KOPT-K1 (cell line): ENCODE measurements at regions not wholly inside any gene's neighbourhood (a gene's known extent, or its start where the extent isn't known, plus 50 kb on each side); places are given as distances from the start of the nearest gene placed in this dataset.

ENCODE experiments used
- H3K27ac ChIP-seq: fragments of 200-600 bp; sonication (generic); 2 replicates; pipeline ENCODE4 v1.5.1; 2016; ENCODE audit warnings: antibody characterized with exemption, mild to moderate bottlenecking, low read depth, low read length; ENCODE audit not compliant: poor library complexity, severe bottlenecking
- H3K36me3 ChIP-seq: fragments of 200-600 bp; sonication (generic); 2 replicates; pipeline ENCODE4 v1.5.1; 2017; ENCODE audit warnings: antibody characterized with exemption, mild to moderate bottlenecking, low read length, moderate library complexity; ENCODE audit not compliant: insufficient read depth
- H3K9me3 ChIP-seq: fragments of 200-600 bp; sonication (generic); 2 replicates; pipeline ENCODE4 v1.5.1; 2017; ENCODE audit warnings: antibody characterized with exemption, low read length, mild to moderate bottlenecking; ENCODE audit not compliant: insufficient read depth, poor library complexity, severe bottlenecking

DNA sequence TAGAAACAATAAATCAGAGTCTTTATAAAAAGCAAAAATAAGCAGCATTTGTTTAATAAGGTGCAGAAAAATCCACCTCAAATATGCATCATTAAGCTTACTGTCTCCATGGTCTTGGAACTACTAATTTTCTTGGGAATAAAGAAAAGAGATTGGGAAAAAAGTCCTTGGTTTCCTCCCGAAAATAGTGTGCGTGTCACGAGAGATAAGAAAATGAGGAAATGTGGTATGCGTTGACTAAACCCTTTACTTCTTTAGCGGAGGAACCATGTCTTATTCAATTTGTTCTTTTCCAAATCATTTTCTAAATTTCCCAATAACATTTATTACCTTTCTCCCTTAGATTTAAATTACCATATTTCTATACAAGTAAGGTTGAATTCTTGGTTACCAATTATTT lies 54.1 kb upstream of the HBS1L start:
- Histone ChIP-seq H3K27ac (no peak overlapping the region), H3K36me3 (no peaks in the 10 kb centered on the region), H3K9me3 (no peaks in the 10 kb centered on the region)

DNA sequence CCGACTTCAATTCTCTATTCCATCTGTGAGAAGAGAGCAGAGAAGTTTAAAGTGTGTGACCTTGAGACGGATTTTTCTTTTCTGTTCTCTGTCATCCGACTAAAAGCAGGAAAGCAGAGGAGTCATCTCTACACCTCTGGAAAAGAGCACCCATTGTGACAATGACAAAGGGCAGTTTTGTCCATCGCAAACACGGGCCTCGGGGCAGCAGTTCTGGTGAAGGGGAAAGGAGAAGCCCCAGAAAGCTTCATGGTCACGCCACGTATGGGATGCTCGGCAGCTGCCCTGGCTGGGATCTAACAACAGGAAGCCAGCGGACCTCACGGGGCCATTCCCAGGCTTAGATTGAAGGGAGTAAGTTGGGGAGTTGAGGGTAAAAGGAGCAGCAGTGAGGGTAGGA lies 52.0 kb upstream of the HBS1L start:
- no peak overlapping the region for H3K27ac ChIP-seq
- no peaks in the 10 kb centered on the region for H3K9me3 ChIP-seq
- H3K36me3 ChIP-seq: no peaks in the 10 kb centered on the region

DNA sequence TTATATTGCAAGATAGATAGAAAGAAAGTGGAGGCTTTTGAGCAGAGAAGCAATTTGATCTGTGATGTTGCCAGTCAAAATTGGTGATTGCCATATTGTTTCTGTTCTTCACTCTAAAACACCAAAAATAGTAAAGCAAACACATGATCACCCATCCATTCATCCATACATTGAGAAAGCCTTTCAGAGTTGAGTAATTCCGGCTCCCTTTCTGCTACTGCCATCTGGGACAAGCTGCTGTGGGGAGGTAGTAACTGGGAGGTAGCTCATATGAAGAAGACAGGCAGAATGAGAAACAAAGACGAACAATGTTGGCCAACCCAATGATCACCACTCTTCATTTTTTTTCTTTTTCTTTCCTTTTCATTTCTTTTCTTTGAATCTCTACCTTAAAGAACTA lies 51.1 kb upstream of the HBS1L start:
- Histone ChIP-seq H3K27ac (no peak overlapping the region), H3K36me3 (no peaks in the 10 kb centered on the region), H3K9me3 (no peaks in the 10 kb centered on the region)

DNA sequence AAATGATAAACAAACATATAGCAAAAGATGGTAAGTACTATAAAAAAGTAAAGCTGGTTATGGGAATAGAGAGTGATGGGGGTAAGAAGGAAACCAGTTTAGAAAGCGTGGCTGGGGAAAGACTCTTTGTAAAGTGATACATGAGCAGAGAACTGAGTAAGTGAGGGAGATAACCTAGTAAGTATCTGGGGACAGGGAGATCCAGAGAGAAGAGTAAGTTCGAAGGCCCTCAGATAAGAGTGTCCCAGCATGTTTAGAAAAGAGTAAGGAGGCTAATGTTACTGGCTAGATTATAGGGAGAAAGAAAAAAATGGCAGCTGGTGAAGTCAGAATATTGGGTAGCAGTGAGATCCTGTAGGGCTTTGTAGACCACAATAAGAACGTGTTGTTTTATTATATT lies 50.7 kb upstream of the HBS1L start:
- no peaks in the 10 kb centered on the region for H3K36me3 ChIP-seq
- no peak overlapping the region for H3K27ac ChIP-seq
- H3K9me3 ChIP-seq: no peaks in the 10 kb centered on the region
